PC-3 (cell line): ENCODE measurements at regions not wholly inside any gene's neighbourhood (a gene's known extent, or its start where the extent isn't known, plus 50 kb on each side); places are given as distances from the start of the nearest gene placed in this dataset.
"Not testable (repeated sequence)": the region's sequence is repeated elsewhere in the genome, so short reads cannot be mapped to it uniquely, and the experiment has no call there.

Experiments used
- ATAC-seq: fragments of 200-7000 bp; cut with Tn5 transposase; 2 replicates; pipeline ENCODE4 v1.9.1; 2020; ENCODE audit warnings: mild to moderate bottlenecking, moderate library complexity
- BruUV-seq: library from RNA; stranded (reverse); fragments of 400-500 nt; replicated peaks from 2 replicates; lab custom pipeline; 2021; lab: Mats Ljungman, UMichigan
- CTCF ChIA-PET: fragments of 300-600 bp; sonication (Branson Sonifier 250); formaldehyde crosslinking; loops from one replicate; lab custom pipeline; 2022; ENCODE audit warnings: antibody characterized with exemption; lab: Charles Lee
- POLR2A ChIA-PET: fragments of 300-600 bp; sonication (Branson Sonifier 250); formaldehyde crosslinking; loops from one replicate; lab custom pipeline; 2022; ENCODE audit warnings: antibody characterized with exemption; ENCODE audit not compliant: unreplicated experiment; lab: Charles Lee
- DNase-seq: peaks from one replicate; pipeline ENCODE4 v3.0.0-alpha.2; 2015
- H2AFZ ChIP-seq: fragments of 300-600 bp; sonication (generic); 2 replicates; pipeline ENCODE4 v1.6.0; 2016; ENCODE audit warnings: antibody characterized with exemption, low read length
- H3F3A ChIP-seq: fragments of 300-600 bp; sonication (generic); one replicate; pipeline ENCODE4 v1.6.0; 2017; ENCODE audit warnings: antibody characterized with exemption, low read length, control low read depth, mild to moderate bottlenecking; ENCODE audit not compliant: unreplicated experiment
- H3K27ac ChIP-seq: fragments of 300-600 bp; sonication (generic); 2 replicates; pipeline ENCODE4 v1.5.1; 2016; ENCODE audit warnings: mild to moderate bottlenecking, low read length
- H3K27me3 ChIP-seq: fragments of 300-600 bp; sonication (generic); 2 replicates; pipeline ENCODE4 v1.6.1; 2016; ENCODE audit warnings: low read length, mixed read lengths
- H3K36me3 ChIP-seq: fragments of 300-600 bp; sonication (generic); 2 replicates; pipeline ENCODE4 v1.6.1; 2016; ENCODE audit warnings: low read depth, mixed run types, low read length, mixed read lengths
- H3K4me1 ChIP-seq: fragments of 300-600 bp; sonication (generic); 2 replicates; pipeline ENCODE4 v1.5.1; 2016; ENCODE audit warnings: low read length; ENCODE audit not compliant: insufficient read depth
- H3K4me2 ChIP-seq: fragments of 300-600 bp; sonication (generic); 2 replicates; pipeline ENCODE4 v1.6.0; 2016; ENCODE audit warnings: low read length
- H3K4me3 ChIP-seq: fragments of 300-600 bp; sonication (generic); 2 replicates; pipeline ENCODE4 v1.5.1; 2016; ENCODE audit warnings: mild to moderate bottlenecking, low read length, mixed read lengths
- H3K79me2 ChIP-seq: fragments of 300-600 bp; sonication (generic); 2 replicates; pipeline ENCODE4 v1.6.1; 2017; ENCODE audit warnings: low read length, mixed read lengths
- H3K9ac ChIP-seq: fragments of 300-600 bp; sonication (generic); 2 replicates; pipeline ENCODE4 v1.6.0; 2016; ENCODE audit warnings: mild to moderate bottlenecking, low read length
- H3K9me2 ChIP-seq: fragments of 300-600 bp; sonication (generic); replicated peaks from 2 replicates; pipeline ENCODE4 v1.6.1; 2016; ENCODE audit warnings: mixed run types, low read length, mixed read lengths
- H3K9me3 ChIP-seq: fragments of 300-600 bp; sonication (generic); 2 replicates; pipeline ENCODE4 v1.6.1; 2016; ENCODE audit warnings: low read length, mixed read lengths
- H4K20me1 ChIP-seq: fragments of 300-600 bp; sonication (generic); 2 replicates; pipeline ENCODE4 v1.6.1; 2016; ENCODE audit warnings: low read length, mixed read lengths
- CTCF ChIP-seq: fragments of 300-600 bp; sonication (generic); conservative IDR thresholded peaks from 2 replicates; pipeline ENCODE4 v1.5.1; 2017; ENCODE audit warnings: antibody characterized with exemption, low read depth, mild to moderate bottlenecking, low read length
- EZH2 ChIP-seq: fragments of 300-600 bp; sonication (generic); IDR thresholded peaks from one replicate; pipeline ENCODE4 v1.6.1; 2017; ENCODE audit warnings: antibody characterized with exemption, mild to moderate bottlenecking, low read length; ENCODE audit not compliant: unreplicated experiment
- EZH2phosphoT487 ChIP-seq: fragments of 300-600 bp; sonication (generic); IDR thresholded peaks from 2 replicates; pipeline ENCODE4 v1.6.1; 2018; ENCODE audit warnings: mild to moderate bottlenecking, antibody characterized with exemption, low read length, borderline replicate concordance
- intact Hi-C: fragments of 100-400 bp; cut with micrococcal nuclease; formaldehyde crosslinking; loops from 2 replicates; pipeline ENCODE4 v1.9.0; 2023

GRCh38 chr6:113723182-113723581 is 134.0 kb upstream of the MARCKS start:
- Histone ChIP-seq H3K36me3 (no peaks in the 10 kb centered on the region), H3K4me2 (no peak overlapping the region), H4K20me1 (no peaks in the 10 kb centered on the region), H3K4me3 (no peak overlapping the region), H3K27ac (no peak overlapping the region), H3K79me2 (no peaks in the 10 kb centered on the region), H3K9ac (no peak overlapping the region), H3K4me1 (no peaks in the 10 kb centered on the region), H3K9me2 (no peaks in the 10 kb centered on the region), H3F3A (no peaks in the 10 kb centered on the region), H3K9me3 (no peaks in the 10 kb centered on the region), H3K27me3 (no peaks in the 10 kb centered on the region), H2AFZ (no peak overlapping the region)
- no peak for TF ChIP-seq EZH2phosphoT487
- no peak for TF ChIP-seq EZH2
- TF ChIP-seq CTCF: no peak
- intact Hi-C loops: no loop called here
- BruUV-seq: no TSS peak
- ChIA-PET POLR2A (no interaction called here), CTCF (no interaction called here)
- DNase-seq (no peak), ATAC-seq (no peak)

- BruUV-seq, CTCF ChIA-PET, H4K20me1 ChIP-seq, ATAC-seq, H3K27ac ChIP-seq, H3K79me2 ChIP-seq, H3K9ac ChIP-seq, DNase-seq, H3K9me3 ChIP-seq, H2AFZ ChIP-seq, H3K4me2 ChIP-seq, H3K9me2 ChIP-seq, H3K4me3 ChIP-seq, H3K4me1 ChIP-seq, H3K36me3 ChIP-seq, intact Hi-C loops, H3F3A ChIP-seq, H3K27me3 ChIP-seq: not testable (repeated sequence)
- POLR2A ChIA-PET: interaction anchor here (0.7 kb wide), 1 partner anchor 289 kb away, joined by 4 read pairs; no protein-coding TSS in a partner anchor
These were observed 132.2 kb upstream of the MARCKS start for GRCh38 chr6:113724927-113725326.

GRCh38 chr6:113731541-113731940 is 125.6 kb upstream of the MARCKS start:
- Histone ChIP-seq H3K4me2 (no peak overlapping the region), H3K79me2 (no peaks in the 10 kb centered on the region), H3K9ac (no peak overlapping the region), H2AFZ (no peak overlapping the region), H3F3A (no peaks in the 10 kb centered on the region), H3K9me2 (no peaks in the 10 kb centered on the region), H3K9me3 (no peaks in the 10 kb centered on the region), H3K27ac (no peak overlapping the region), H3K4me1 (peaks cover 8% of the 10 kb centered on the region; the same call in 1 of the 2 replicates), H4K20me1 (no peaks in the 10 kb centered on the region), H3K27me3 (no peaks in the 10 kb centered on the region), H3K4me3 (no peak overlapping the region), H3K36me3 (no peaks in the 10 kb centered on the region)
- ChIA-PET CTCF (no interaction called here), POLR2A (no interaction called here)
- DNase-seq (no peak), ATAC-seq (no peak)
- intact Hi-C loops: no loop called here
- no TSS peak for BruUV-seq
- TF ChIP-seq EZH2: no peak
- no peak for TF ChIP-seq EZH2phosphoT487
- no peak for TF ChIP-seq CTCF
